ENCODE measurements at regions not wholly inside any gene's neighbourhood (a gene's known extent, or its start where the extent isn't known, plus 50 kb on each side); places are given as distances from the start of the nearest gene placed in this dataset.

- Histone ChIP-seq H3K4me3 (ENCODE audit: low read length) (no peak overlapping the region), H3K9me3 (ENCODE audit: control insufficient read depth in 1 of 2, insufficient read depth in 1 of 2, low read length in 2 of 2) (no peaks in the 10 kb centered on the region), H3K36me3 (ENCODE audit: insufficient read depth, low read length) (no peaks in the 10 kb centered on the region), H3K27ac (ENCODE audit: low read depth in 1 of 2, low read length in 2 of 2) (no peak overlapping the region), H3K27me3 (ENCODE audit: control insufficient read depth in 1 of 2, insufficient read depth in 2 of 2, low read length in 2 of 2) (peaks cover 0 to 9% of the 10 kb centered on the region in 2 experiments), H3K4me1 (ENCODE audit: insufficient read depth, low read length) (no peaks in the 10 kb centered on the region)
- intact Hi-C loops (cut with DNase I, micrococcal nuclease), result no loop called here
- Mint-ChIP-seq H3K27me3 (peaks cover 11% of the 10 kb centered on the region), H3K4me1 (ENCODE audit: low read depth) (no peaks in the 10 kb centered on the region), H3K27ac (no peak overlapping the region), H3K36me3 (ENCODE audit: low read depth) (no peaks in the 10 kb centered on the region), H3K9me3 (no peaks in the 10 kb centered on the region), H3K4me3 (no peak overlapping the region)
- ChIA-PET CTCF (no interaction called here), POLR2A (no interaction called here)
- no peak for TF ChIP-seq CTCF (IDR thresholded peaks at IDR 0.05)
- DNase-seq (no peak), ATAC-seq (ENCODE audit: poor library complexity) (no peak)
Observed at GRCh38 chr7:155164316-155164715, 94.2 kb downstream of the HTR5A start.

GRCh38 chr7:155166108-155166507, 96.0 kb downstream of the HTR5A start:
- Mint-ChIP-seq H3K27me3 (peaks cover 11% of the 10 kb centered on the region), H3K36me3 (ENCODE audit: low read depth) (no peaks in the 10 kb centered on the region), H3K9me3 (no peaks in the 10 kb centered on the region), H3K4me1 (ENCODE audit: low read depth) (no peaks in the 10 kb centered on the region), H3K4me3 (no peak overlapping the region), H3K27ac (no peak overlapping the region)
- H3K9me3 ChIP-seq (ENCODE audit: control insufficient read depth in 1 of 2, insufficient read depth in 1 of 2, low read length in 2 of 2), result no peaks in the 10 kb centered on the region
- H3K36me3 ChIP-seq (ENCODE audit: insufficient read depth, low read length), result no peaks in the 10 kb centered on the region
- intact Hi-C loops (cut with DNase I, micrococcal nuclease), result no loop called here
- no peak overlapping the region for H3K4me3 ChIP-seq (ENCODE audit: low read length)
- no peak for TF ChIP-seq CTCF (IDR thresholded peaks at IDR 0.05)
- CTCF ChIA-PET, result no interaction called here
- no peak overlapping the region for H3K27ac ChIP-seq (ENCODE audit: low read depth in 1 of 2, low read length in 2 of 2)
- ATAC-seq (ENCODE audit: poor library complexity), result no peak
- H3K4me1 ChIP-seq (ENCODE audit: insufficient read depth, low read length), result no peaks in the 10 kb centered on the region
- POLR2A ChIA-PET, result no interaction called here
- no peak for DNase-seq
- peaks cover 0 to 9% of the 10 kb centered on the region in 2 experiments for H3K27me3 ChIP-seq (ENCODE audit: control insufficient read depth in 1 of 2, insufficient read depth in 2 of 2, low read length in 2 of 2)

- Histone ChIP-seq H3K4me3 (ENCODE audit: low read length) (no peak overlapping the region), H3K27me3 (ENCODE audit: control insufficient read depth in 1 of 2, insufficient read depth in 2 of 2, low read length in 2 of 2) (peaks cover 0 to 13% of the 10 kb centered on the region in 2 experiments), H3K4me1 (ENCODE audit: insufficient read depth, low read length) (no peaks in the 10 kb centered on the region), H3K9me3 (ENCODE audit: control insufficient read depth in 1 of 2, insufficient read depth in 1 of 2, low read length in 2 of 2) (no peaks in the 10 kb centered on the region), H3K27ac (ENCODE audit: low read depth in 1 of 2, low read length in 2 of 2) (no peak overlapping the region), H3K36me3 (ENCODE audit: insufficient read depth, low read length) (no peaks in the 10 kb centered on the region)
- Mint-ChIP-seq H3K4me1 (ENCODE audit: low read depth) (no peaks in the 10 kb centered on the region), H3K9me3 (no peaks in the 10 kb centered on the region), H3K36me3 (ENCODE audit: low read depth) (no peaks in the 10 kb centered on the region), H3K27ac (no peak overlapping the region), H3K4me3 (no peak overlapping the region), H3K27me3 (peaks cover 6% of the 10 kb centered on the region)
- DNase-seq, result no peak
- no peak for ATAC-seq (ENCODE audit: poor library complexity)
- POLR2A ChIA-PET, result no interaction called here
- CTCF ChIA-PET, result interaction anchor here (0.5 kb wide), 1 partner anchor 133 kb away, joined by 3 read pairs; no protein-coding TSS in a partner anchor
- intact Hi-C loops (cut with DNase I, micrococcal nuclease), result no loop called here
- TF ChIP-seq CTCF (IDR thresholded peaks at IDR 0.05), result no peak
Observed at GRCh38 chr7:155166673-155167370, 96.7 kb downstream of the HTR5A start.
